LNCAP (cell line): ENCODE measurements at regions not wholly inside any gene's neighbourhood (a gene's known extent, or its start where the extent isn't known, plus 50 kb on each side); places are given as distances from the start of the nearest gene placed in this dataset.

ENCODE experiments used
- CTCF ChIP-seq: fragments of 450-650 bp; IDR thresholded peaks from 2 replicates; pipeline ENCODE4 v1.5.1; 2017; ENCODE audit warnings: mild to moderate bottlenecking

- TF ChIP-seq CTCF = no peak
Measured at GRCh38 chr2:198315791-198316630, 511.6 kb downstream of the PLCL1 start.

GRCh38 chr2:198314559-198315153 is 510.3 kb downstream of the PLCL1 start:
- TF ChIP-seq CTCF = peak; percentile 61

- TF ChIP-seq CTCF = no peak
Measured at GRCh38 chr2:198312596-198313483, 508.4 kb downstream of the PLCL1 start.

GRCh38 chr2:198311020-198311419 is 506.6 kb downstream of the PLCL1 start:
- TF ChIP-seq CTCF = no peak

GRCh38 chr2:198309673-198310280 is 505.4 kb downstream of the PLCL1 start:
- peak; percentile 79 for TF ChIP-seq CTCF

- no peak for TF ChIP-seq CTCF
Measured at GRCh38 chr2:198309081-198309480, 504.7 kb downstream of the PLCL1 start.

- no peak for TF ChIP-seq CTCF
Measured at GRCh38 chr2:198308368-198308767, 504.0 kb downstream of the PLCL1 start.
